ENCODE measurements at regions not wholly inside any gene's neighbourhood (a gene's known extent, or its start where the extent isn't known, plus 50 kb on each side); places are given as distances from the start of the nearest gene placed in this dataset.

DNA sequence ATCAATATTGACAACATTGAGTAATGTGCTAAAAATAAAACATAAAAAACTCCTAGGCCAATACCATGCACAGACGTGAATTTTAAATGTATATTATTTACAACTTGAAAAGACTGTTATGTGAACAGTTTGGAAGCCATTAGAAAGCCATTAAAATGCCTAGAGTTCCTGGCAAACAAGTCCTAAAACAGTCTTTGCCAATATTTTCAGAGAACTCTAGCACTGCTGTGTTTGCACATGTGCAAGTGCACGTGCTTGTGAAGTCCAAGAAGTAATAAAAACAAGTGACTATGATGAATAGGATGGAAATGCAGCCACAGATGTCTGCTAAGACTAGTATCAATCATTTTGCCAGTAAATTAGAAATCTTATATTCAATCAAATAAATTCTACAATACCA is 1447.6 kb downstream of the GRIK2 start:
- 18 to 43% methylated on average over 2 of the region's 2 CpGs for WGBS, 2 donors
- Histone ChIP-seq H3K36me3 (no peaks in the 10 kb centered on the region), H3K27me3 (no peaks in the 10 kb centered on the region), H3K27ac (no peak overlapping the region), H3K4me1 (no peaks in the 10 kb centered on the region), H3K9me3 (no peaks in the 10 kb centered on the region), H3K4me3 (no peak overlapping the region)
- intact Hi-C loops (cut with DNase I) = no loop called here
- TF ChIP-seq EP300 (IDR thresholded peaks at IDR 0.05) (no peak), POLR2AphosphoS5 (IDR thresholded peaks at IDR 0.05) (no peak), CTCF (IDR thresholded peaks at IDR 0.05) (no peak)
- no peak for DNase-seq

- WGBS, 2 donors = 93 to 96% methylated on average over 1 of the region's 1 CpG
- intact Hi-C loops (cut with DNase I) = no loop called here
- no peaks in the 10 kb centered on the region for H3K36me3 ChIP-seq
- no peak overlapping the region for H3K4me3 ChIP-seq
- H3K9me3 ChIP-seq = no peaks in the 10 kb centered on the region
- no peaks in the 10 kb centered on the region for H3K4me1 ChIP-seq
- H3K27ac ChIP-seq = no peak overlapping the region
- TF ChIP-seq POLR2A (IDR thresholded peaks at IDR 0.05) (no peak), CTCF (IDR thresholded peaks at IDR 0.05) (no peak), POLR2AphosphoS5 (IDR thresholded peaks at IDR 0.05) (no peak), EP300 (IDR thresholded peaks at IDR 0.05) (no peak)
- DNase-seq = no peak
- H3K27me3 ChIP-seq = no peaks in the 10 kb centered on the region
These were observed 1438.5 kb downstream of the GRIK2 start for GRCh38 chr6:102832021-102832420.

DNA sequence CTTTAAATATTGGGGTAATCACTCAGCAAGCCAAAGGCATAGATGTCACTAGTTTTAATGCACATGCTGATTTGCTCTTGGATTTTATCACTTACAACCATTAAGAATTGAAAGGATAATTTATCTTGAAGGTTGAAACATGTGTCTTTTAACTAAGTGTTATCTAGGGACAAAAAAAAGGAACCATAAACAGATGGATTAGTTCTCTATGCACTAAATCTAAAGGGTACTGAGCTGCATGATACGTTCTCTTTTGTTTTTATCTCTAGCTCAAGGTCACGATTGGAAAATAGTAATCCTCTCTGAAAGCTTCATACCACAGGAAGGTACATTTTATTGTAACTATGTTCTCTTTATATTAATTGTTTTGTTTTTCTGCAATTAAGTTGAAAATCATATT is 1426.6 kb downstream of the GRIK2 start:
- no peak for DNase-seq
- H3K4me3 ChIP-seq = no peak overlapping the region
- intact Hi-C loops (cut with DNase I) = no loop called here
- no peaks in the 10 kb centered on the region for H3K9me3 ChIP-seq
- H3K36me3 ChIP-seq = no peaks in the 10 kb centered on the region
- 67 to 72% methylated on average over 2 of the region's 2 CpGs for WGBS, 2 donors
- no peak overlapping the region for H3K27ac ChIP-seq
- H3K27me3 ChIP-seq = no peaks in the 10 kb centered on the region
- no peak for TF ChIP-seq CTCF (IDR thresholded peaks at IDR 0.05)
- no peak for TF ChIP-seq POLR2A (IDR thresholded peaks at IDR 0.05)
- TF ChIP-seq EP300 (IDR thresholded peaks at IDR 0.05) = no peak
- TF ChIP-seq POLR2AphosphoS5 (IDR thresholded peaks at IDR 0.05) = no peak
- no peaks in the 10 kb centered on the region for H3K4me1 ChIP-seq

GRCh38 chr6:102815207-102815606 is 1421.7 kb downstream of the GRIK2 start:
- no peaks in the 10 kb centered on the region for H3K27me3 ChIP-seq

More at GRCh38 chr6:102815207-102815606, 1421.7 kb downstream of the GRIK2 start:
- no peak overlapping the region for H3K4me3 ChIP-seq
- TF ChIP-seq EP300 (IDR thresholded peaks at IDR 0.05) (no peak), CTCF (IDR thresholded peaks at IDR 0.05) (no peak), POLR2A (IDR thresholded peaks at IDR 0.05) (no peak), POLR2AphosphoS5 (IDR thresholded peaks at IDR 0.05) (no peak)
- no peak for DNase-seq
- no peak overlapping the region for H3K27ac ChIP-seq
- WGBS, 2 donors = 80 to 87% methylated on average over 4 of the region's 4 CpGs
- no peaks in the 10 kb centered on the region for H3K9me3 ChIP-seq
- no peaks in the 10 kb centered on the region for H3K4me1 ChIP-seq
- intact Hi-C loops (cut with DNase I) = no loop called here
- no peaks in the 10 kb centered on the region for H3K36me3 ChIP-seq
